ENCODE measurements at regions not wholly inside any gene's neighbourhood (a gene's known extent, or its start where the extent isn't known, plus 50 kb on each side); places are given as distances from the start of the nearest gene placed in this dataset.

- DNase-seq (no peak), ATAC-seq (no peak)
- no peaks in the 10 kb centered on the region for H3K36me3 Mint-ChIP-seq (ENCODE audit: low read depth)
- POLR2A ChIA-PET = no interaction called here
- no peaks in the 10 kb centered on the region for H3K4me1 Mint-ChIP-seq
- no peaks in the 10 kb centered on the region for H3K9me3 Mint-ChIP-seq (ENCODE audit: low read depth)
- H3K27me3 Mint-ChIP-seq = peaks cover 16% of the 10 kb centered on the region
- no peak overlapping the region for H3K4me3 Mint-ChIP-seq
- CTCF ChIA-PET = no interaction called here
- intact Hi-C loops (cut with DNase I, micrococcal nuclease) = no loop called here
- no peak overlapping the region for H3K27ac Mint-ChIP-seq
Measured at GRCh38 chr2:13066676-13067075, 349.9 kb downstream of the TRIB2 start.

- intact Hi-C loops (cut with DNase I, micrococcal nuclease) = no loop called here
- no peaks in the 10 kb centered on the region for H3K4me1 Mint-ChIP-seq
- H3K4me3 Mint-ChIP-seq = no peak overlapping the region
- H3K9me3 Mint-ChIP-seq (ENCODE audit: low read depth) = no peaks in the 10 kb centered on the region
- H3K36me3 Mint-ChIP-seq (ENCODE audit: low read depth) = no peaks in the 10 kb centered on the region
- H3K27ac Mint-ChIP-seq = no peak overlapping the region
- peaks cover 16% of the 10 kb centered on the region for H3K27me3 Mint-ChIP-seq
- CTCF ChIA-PET = no interaction called here
- POLR2A ChIA-PET = no interaction called here
- DNase-seq (no peak), ATAC-seq (no peak)
Measured at GRCh38 chr2:13067508-13067907, 350.8 kb downstream of the TRIB2 start.

GRCh38 chr2:13089971-13090370, 373.2 kb downstream of the TRIB2 start:
- intact Hi-C loops (cut with DNase I, micrococcal nuclease) = no loop called here
- no peak for DNase-seq
- Mint-ChIP-seq H3K4me3 (no peak overlapping the region), H3K4me1 (no peaks in the 10 kb centered on the region), H3K9me3 (ENCODE audit: low read depth) (no peaks in the 10 kb centered on the region), H3K27ac (no peak overlapping the region), H3K36me3 (ENCODE audit: low read depth) (no peaks in the 10 kb centered on the region), H3K27me3 (peaks cover 25% of the 10 kb centered on the region)
- no peak for ATAC-seq
- ChIA-PET POLR2A (no interaction called here), CTCF (no interaction called here)

DNA sequence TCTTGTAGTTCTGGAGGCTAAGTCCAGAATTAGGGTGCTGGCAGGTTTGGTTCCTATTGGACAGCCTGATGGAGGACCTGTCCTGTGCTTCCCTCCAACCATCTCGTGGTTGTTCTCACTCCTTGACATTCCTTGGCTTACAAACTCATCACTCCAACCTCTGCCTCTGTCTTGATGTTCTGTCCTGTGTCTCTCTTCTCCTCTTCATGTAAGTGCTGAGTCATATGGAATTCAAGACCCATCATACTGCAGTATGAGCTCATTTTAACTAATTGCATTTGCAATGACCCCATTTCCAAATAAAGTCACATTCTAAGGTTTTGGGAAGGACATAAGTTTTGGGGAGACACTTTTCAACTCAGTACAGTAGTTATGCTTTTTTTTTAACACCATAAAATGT, 374.7 kb downstream of the TRIB2 start:
- Mint-ChIP-seq H3K27me3 (peaks cover 34% of the 10 kb centered on the region), H3K9me3 (ENCODE audit: low read depth) (no peaks in the 10 kb centered on the region), H3K27ac (no peak overlapping the region), H3K36me3 (ENCODE audit: low read depth) (no peaks in the 10 kb centered on the region), H3K4me1 (no peaks in the 10 kb centered on the region), H3K4me3 (no peak overlapping the region)
- ChIA-PET POLR2A (no interaction called here), CTCF (no interaction called here)
- no peak for ATAC-seq
- intact Hi-C loops (cut with DNase I, micrococcal nuclease) = no loop called here
- no peak for DNase-seq

- no peak overlapping the region for H3K27ac Mint-ChIP-seq
- intact Hi-C loops (cut with DNase I, micrococcal nuclease) = no loop called here
- no peaks in the 10 kb centered on the region for H3K36me3 Mint-ChIP-seq (ENCODE audit: low read depth)
- CTCF ChIA-PET = no interaction called here
- no peak overlapping the region for H3K4me3 Mint-ChIP-seq
- no peaks in the 10 kb centered on the region for H3K4me1 Mint-ChIP-seq
- peaks cover 33% of the 10 kb centered on the region for H3K27me3 Mint-ChIP-seq
- no peaks in the 10 kb centered on the region for H3K9me3 Mint-ChIP-seq (ENCODE audit: low read depth)
- ATAC-seq (no peak), DNase-seq (no peak)
- POLR2A ChIA-PET = no interaction called here
Measured at GRCh38 chr2:13091861-13092378, 375.2 kb downstream of the TRIB2 start.

GRCh38 chr2:13093416-13093991, 376.8 kb downstream of the TRIB2 start:
- Mint-ChIP-seq H3K4me3 (no peak overlapping the region), H3K4me1 (no peaks in the 10 kb centered on the region), H3K9me3 (ENCODE audit: low read depth) (no peaks in the 10 kb centered on the region), H3K27ac (no peak overlapping the region), H3K36me3 (ENCODE audit: low read depth) (no peaks in the 10 kb centered on the region), H3K27me3 (peaks cover 32% of the 10 kb centered on the region)
- ChIA-PET POLR2A (no interaction called here), CTCF (no interaction called here)
- ATAC-seq (no peak), DNase-seq (no peak)
- intact Hi-C loops (cut with DNase I, micrococcal nuclease) = no loop called here

DNA sequence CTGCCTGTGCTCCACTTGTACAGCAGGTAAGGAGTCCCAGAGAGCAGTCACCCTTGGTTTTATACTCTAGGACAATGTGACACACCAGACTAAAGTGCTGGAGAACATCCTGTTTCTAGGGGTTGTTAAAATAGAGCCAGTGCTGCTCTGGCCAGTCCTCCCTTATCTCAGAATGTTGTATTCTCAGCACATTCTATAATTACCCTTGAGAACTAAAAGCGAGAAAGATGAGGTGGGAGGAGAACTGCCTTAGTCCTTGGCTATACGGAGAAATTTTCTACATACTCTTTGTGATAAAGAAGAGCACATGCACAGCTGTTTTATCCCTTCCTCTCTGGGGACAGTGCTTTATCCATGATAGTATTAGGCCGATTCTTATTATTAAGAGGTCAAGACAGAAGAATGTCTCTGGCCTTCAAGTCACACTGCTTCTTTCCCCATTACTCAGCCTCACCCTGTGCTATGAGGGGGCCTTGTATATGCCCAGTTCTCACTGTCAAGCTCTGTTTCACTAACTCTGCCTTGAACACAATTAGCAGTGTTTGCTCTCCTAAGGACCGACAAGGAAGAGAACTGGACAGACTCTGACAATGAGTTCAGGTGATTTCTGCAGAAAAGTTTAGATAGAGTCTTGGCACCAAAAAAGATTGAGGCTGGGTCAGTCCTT, 385.8 kb downstream of the TRIB2 start:
- peaks cover 14% of the 10 kb centered on the region for H3K27me3 Mint-ChIP-seq
- POLR2A ChIA-PET = no interaction called here

DNA sequence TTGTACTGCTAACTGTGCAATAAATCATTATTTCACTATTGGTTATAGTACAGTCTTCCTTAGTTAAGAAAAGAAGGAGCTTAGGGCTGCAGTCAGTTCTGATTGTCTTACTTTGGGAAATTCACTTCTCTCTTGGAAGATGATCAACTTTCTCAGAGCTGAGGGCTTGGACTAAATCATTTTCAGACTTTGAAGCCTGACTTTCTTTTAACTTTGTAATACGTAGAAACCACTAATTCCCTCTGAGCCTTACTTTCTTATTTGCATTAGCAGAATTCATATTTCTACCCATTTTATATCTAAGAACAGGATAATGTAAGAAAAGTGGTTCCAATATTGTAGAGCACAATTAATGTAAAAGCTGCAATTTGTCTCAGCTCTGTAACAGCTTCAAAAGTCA, 386.4 kb downstream of the TRIB2 start:
- peaks cover 13% of the 10 kb centered on the region for H3K27me3 Mint-ChIP-seq
- POLR2A ChIA-PET = no interaction called here
- CTCF ChIA-PET = no interaction called here

More for the DNA sequence above, 385.8 kb downstream of the TRIB2 start:
- Mint-ChIP-seq H3K36me3 (ENCODE audit: low read depth) (no peaks in the 10 kb centered on the region), H3K4me1 (no peaks in the 10 kb centered on the region), H3K27ac (no peak overlapping the region), H3K9me3 (ENCODE audit: low read depth) (peaks cover 5% of the 10 kb centered on the region), H3K4me3 (no peak overlapping the region)
- ATAC-seq (no peak), DNase-seq (no peak)
- CTCF ChIA-PET = no interaction called here
- intact Hi-C loops (cut with DNase I, micrococcal nuclease) = no loop called here

DNA sequence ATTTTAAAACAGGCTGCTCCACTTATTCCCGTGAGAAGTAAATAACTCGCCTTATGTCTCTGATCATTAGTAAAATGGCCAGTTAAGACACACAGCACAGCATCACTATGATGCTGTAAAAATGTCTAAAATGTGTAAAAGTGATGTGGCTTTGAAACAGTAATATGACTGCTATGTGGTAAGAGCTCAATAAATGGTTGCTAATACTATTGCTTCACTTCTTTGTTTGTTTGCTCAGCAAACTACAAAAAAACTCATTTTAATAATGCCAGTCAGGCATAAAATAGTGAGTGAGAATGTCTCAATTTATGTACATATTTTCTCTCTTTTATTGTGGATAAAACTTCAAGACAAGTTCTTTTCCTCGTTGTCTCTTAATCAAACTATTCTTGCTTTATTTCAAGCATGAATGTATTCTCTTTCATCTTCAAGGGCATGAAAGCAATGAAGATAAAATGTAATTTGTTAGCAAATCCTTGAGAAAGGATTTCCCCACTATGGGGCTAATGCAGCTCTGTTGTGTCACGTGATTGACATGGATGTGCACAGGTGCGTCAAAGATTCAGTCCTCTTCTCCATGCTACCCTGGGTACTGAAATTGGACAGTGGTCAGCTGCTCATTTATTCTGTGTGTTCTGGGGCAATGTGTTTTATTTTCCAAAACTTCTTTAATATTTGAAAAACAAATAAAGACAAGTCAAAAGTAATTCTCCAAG, 387.2 kb downstream of the TRIB2 start:
- H3K27me3 Mint-ChIP-seq = peaks cover 15% of the 10 kb centered on the region
- H3K36me3 Mint-ChIP-seq (ENCODE audit: low read depth) = no peaks in the 10 kb centered on the region
- intact Hi-C loops (cut with DNase I, micrococcal nuclease) = no loop called here
- H3K27ac Mint-ChIP-seq = no peak overlapping the region
- no peak for DNase-seq
- ChIA-PET CTCF (no interaction called here), POLR2A (no interaction called here)
- H3K9me3 Mint-ChIP-seq (ENCODE audit: low read depth) = peaks cover 5% of the 10 kb centered on the region
- no peak overlapping the region for H3K4me3 Mint-ChIP-seq
- no peaks in the 10 kb centered on the region for H3K4me1 Mint-ChIP-seq
- ATAC-seq = no peak

More for the DNA sequence above, 386.4 kb downstream of the TRIB2 start:
- Mint-ChIP-seq H3K4me1 (no peaks in the 10 kb centered on the region), H3K4me3 (no peak overlapping the region), H3K9me3 (ENCODE audit: low read depth) (peaks cover 5% of the 10 kb centered on the region), H3K36me3 (ENCODE audit: low read depth) (no peaks in the 10 kb centered on the region), H3K27ac (no peak overlapping the region)
- DNase-seq = no peak
- no peak for ATAC-seq
- intact Hi-C loops (cut with DNase I, micrococcal nuclease) = no loop called here

DNA sequence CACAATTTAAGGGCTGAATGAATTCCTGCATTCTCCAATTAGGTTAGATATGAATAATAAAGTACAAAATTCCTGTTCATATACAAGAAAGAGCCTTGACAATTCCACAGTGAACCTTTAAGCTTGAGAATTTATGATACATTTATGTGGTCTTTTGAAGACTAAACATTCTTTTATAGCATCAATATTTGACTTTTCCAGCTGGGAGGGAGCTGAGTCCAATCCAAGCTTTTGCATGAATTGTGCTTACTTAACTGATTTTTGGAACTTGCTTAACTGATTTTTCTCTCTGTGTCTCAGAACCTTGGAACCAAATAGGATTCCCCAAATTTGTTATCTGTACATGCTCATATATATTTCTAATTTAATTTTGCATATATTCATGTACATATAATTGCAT, 388.0 kb downstream of the TRIB2 start:
- intact Hi-C loops (cut with DNase I, micrococcal nuclease) = no loop called here
- POLR2A ChIA-PET = no interaction called here
- Mint-ChIP-seq H3K27me3 (peaks cover 11% of the 10 kb centered on the region), H3K4me1 (no peaks in the 10 kb centered on the region), H3K36me3 (ENCODE audit: low read depth) (no peaks in the 10 kb centered on the region), H3K27ac (no peak overlapping the region), H3K9me3 (ENCODE audit: low read depth) (peaks cover 2% of the 10 kb centered on the region), H3K4me3 (no peak overlapping the region)
- ATAC-seq (no peak), DNase-seq (no peak)
- CTCF ChIA-PET = no interaction called here

GRCh38 chr2:13106302-13106701, 389.6 kb downstream of the TRIB2 start:
- ChIA-PET POLR2A (no interaction called here), CTCF (no interaction called here)
- no peaks in the 10 kb centered on the region for H3K4me1 Mint-ChIP-seq

GRCh38 chr2:13109516-13109915, 392.8 kb downstream of the TRIB2 start:
- Mint-ChIP-seq H3K27ac (no peak overlapping the region), H3K4me3 (no peak overlapping the region), H3K4me1 (no peaks in the 10 kb centered on the region), H3K27me3 (peaks cover 23% of the 10 kb centered on the region), H3K36me3 (ENCODE audit: low read depth) (no peaks in the 10 kb centered on the region), H3K9me3 (ENCODE audit: low read depth) (no peaks in the 10 kb centered on the region)
- ATAC-seq (no peak), DNase-seq (no peak)
- ChIA-PET CTCF (no interaction called here), POLR2A (no interaction called here)
- intact Hi-C loops (cut with DNase I, micrococcal nuclease) = no loop called here

More at GRCh38 chr2:13106302-13106701, 389.6 kb downstream of the TRIB2 start:
- H3K27ac Mint-ChIP-seq = no peak overlapping the region
- no peaks in the 10 kb centered on the region for H3K36me3 Mint-ChIP-seq (ENCODE audit: low read depth)
- intact Hi-C loops (cut with DNase I, micrococcal nuclease) = no loop called here
- no peaks in the 10 kb centered on the region for H3K9me3 Mint-ChIP-seq (ENCODE audit: low read depth)
- no peak overlapping the region for H3K4me3 Mint-ChIP-seq
- H3K27me3 Mint-ChIP-seq = peaks cover 15% of the 10 kb centered on the region
- no peak for ATAC-seq
- no peak for DNase-seq
